ENCODE measurements at regions not wholly inside any gene's neighbourhood (a gene's known extent, or its start where the extent isn't known, plus 50 kb on each side); places are given as distances from the start of the nearest gene placed in this dataset.
A peak's percentile ranks its signal among the peaks of the same experiment; 100 is the strongest.
"Not testable (repeated sequence)": the region's sequence is repeated elsewhere in the genome, so short reads cannot be mapped to it uniquely, and the experiment has no call there.

GRCh38 chr3:124363476-124363875 lies 366.8 kb upstream of the UMPS start:
- DNase-seq (ENCODE audit: unreplicated experiment), result peak; percentile 27
- Mint-ChIP-seq H3K36me3 (ENCODE audit: insufficient read depth, unreplicated experiment) (no peaks in the 10 kb centered on the region), H3K9me3 (ENCODE audit: unreplicated experiment) (no peaks in the 10 kb centered on the region), H3K4me1 (ENCODE audit: insufficient read depth, unreplicated experiment) (no peaks in the 10 kb centered on the region), H3K4me3 (ENCODE audit: unreplicated experiment) (no peak overlapping the region), H3K27me3 (ENCODE audit: insufficient read depth, unreplicated experiment) (peaks cover 58% of the 10 kb centered on the region), H3K27ac (ENCODE audit: low read depth, unreplicated experiment) (no peak overlapping the region)
- TF ChIP-seq, protein P1, sequence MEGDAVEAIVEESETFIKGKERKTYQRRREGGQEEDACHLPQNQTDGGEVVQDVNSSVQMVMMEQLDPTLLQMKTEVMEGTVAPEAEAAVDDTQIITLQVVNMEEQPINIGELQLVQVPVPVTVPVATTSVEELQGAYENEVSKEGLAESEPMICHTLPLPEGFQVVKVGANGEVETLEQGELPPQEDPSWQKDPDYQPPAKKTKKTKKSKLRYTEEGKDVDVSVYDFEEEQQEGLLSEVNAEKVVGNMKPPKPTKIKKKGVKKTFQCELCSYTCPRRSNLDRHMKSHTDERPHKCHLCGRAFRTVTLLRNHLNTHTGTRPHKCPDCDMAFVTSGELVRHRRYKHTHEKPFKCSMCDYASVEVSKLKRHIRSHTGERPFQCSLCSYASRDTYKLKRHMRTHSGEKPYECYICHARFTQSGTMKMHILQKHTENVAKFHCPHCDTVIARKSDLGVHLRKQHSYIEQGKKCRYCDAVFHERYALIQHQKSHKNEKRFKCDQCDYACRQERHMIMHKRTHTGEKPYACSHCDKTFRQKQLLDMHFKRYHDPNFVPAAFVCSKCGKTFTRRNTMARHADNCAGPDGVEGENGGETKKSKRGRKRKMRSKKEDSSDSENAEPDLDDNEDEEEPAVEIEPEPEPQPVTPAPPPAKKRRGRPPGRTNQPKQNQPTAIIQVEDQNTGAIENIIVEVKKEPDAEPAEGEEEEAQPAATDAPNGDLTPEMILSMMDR (IDR thresholded peaks at IDR 0.05; ENCODE audit: unreplicated experiment), result no peak
- intact Hi-C loops (cut with micrococcal nuclease), result no loop called here
- ChIA-PET CTCF (interaction anchor here (0.6 to 4.1 kb wide), 5 partner anchors 10 to 451 kb away, joined by 3 to 20 read pairs (median 3); no protein-coding TSS in a partner anchor), POLR2A (no interaction called here)
- no TSS peak for BruUV-seq (replicated peaks)

- no peak for DNase-seq (ENCODE audit: unreplicated experiment)
- BruUV-seq (replicated peaks), result no TSS peak
- Mint-ChIP-seq H3K27ac (ENCODE audit: low read depth, unreplicated experiment) (no peak overlapping the region), H3K9me3 (ENCODE audit: unreplicated experiment) (no peaks in the 10 kb centered on the region), H3K27me3 (ENCODE audit: insufficient read depth, unreplicated experiment) (peaks cover 56% of the 10 kb centered on the region), H3K36me3 (ENCODE audit: insufficient read depth, unreplicated experiment) (no peaks in the 10 kb centered on the region), H3K4me3 (ENCODE audit: unreplicated experiment) (no peak overlapping the region), H3K4me1 (ENCODE audit: insufficient read depth, unreplicated experiment) (no peaks in the 10 kb centered on the region)
- ChIA-PET POLR2A (no interaction called here), CTCF (interaction anchor here (1.3 to 4.1 kb wide), 2 partner anchors 13 to 103 kb away, joined by 3 to 20 read pairs; no protein-coding TSS in a partner anchor)
- intact Hi-C loops (cut with micrococcal nuclease), result no loop called here
- TF ChIP-seq, protein P1 (IDR thresholded peaks at IDR 0.05; ENCODE audit: unreplicated experiment), result no peak
These were observed 365.8 kb upstream of the UMPS start for GRCh38 chr3:124364317-124365020.

- POLR2A ChIA-PET; H3K36me3 Mint-ChIP-seq (ENCODE audit: insufficient read depth, unreplicated experiment); H3K9me3 Mint-ChIP-seq (ENCODE audit: unreplicated experiment); CTCF ChIA-PET; H3K27ac Mint-ChIP-seq (ENCODE audit: low read depth, unreplicated experiment); H3K4me1 Mint-ChIP-seq (ENCODE audit: insufficient read depth, unreplicated experiment); DNase-seq (ENCODE audit: unreplicated experiment); H3K4me3 Mint-ChIP-seq (ENCODE audit: unreplicated experiment); intact Hi-C loops (cut with micrococcal nuclease); BruUV-seq (replicated peaks): not testable (repeated sequence)
- H3K27me3 Mint-ChIP-seq (ENCODE audit: insufficient read depth, unreplicated experiment), result peaks cover 66% of the 10 kb centered on the region
These were observed 363.6 kb upstream of the UMPS start for GRCh38 chr3:124366655-124367054.

GRCh38 chr3:124372775-124373174 lies 357.5 kb upstream of the UMPS start:
- TF ChIP-seq, protein P1 (IDR thresholded peaks at IDR 0.05; ENCODE audit: unreplicated experiment), result no peak
- ChIA-PET POLR2A (no interaction called here), CTCF (interaction anchor here (0.6 to 1.5 kb wide), 4 partner anchors 9 to 95 kb away, joined by 3 to 5 read pairs (median 4); no protein-coding TSS in a partner anchor)
- Mint-ChIP-seq H3K4me3 (ENCODE audit: unreplicated experiment) (no peak overlapping the region), H3K27me3 (ENCODE audit: insufficient read depth, unreplicated experiment) (peaks cover 64% of the 10 kb centered on the region), H3K36me3 (ENCODE audit: insufficient read depth, unreplicated experiment) (no peaks in the 10 kb centered on the region), H3K9me3 (ENCODE audit: unreplicated experiment) (peaks cover 11% of the 10 kb centered on the region), H3K4me1 (ENCODE audit: insufficient read depth, unreplicated experiment) (no peaks in the 10 kb centered on the region), H3K27ac (ENCODE audit: low read depth, unreplicated experiment) (no peak overlapping the region)
- DNase-seq (ENCODE audit: unreplicated experiment), result no peak
- intact Hi-C loops (cut with micrococcal nuclease), result no loop called here
- no TSS peak for BruUV-seq (replicated peaks)

All from MCF 10A (cell line).